ENCODE measurements at regions not wholly inside any gene's neighbourhood (a gene's known extent, or its start where the extent isn't known, plus 50 kb on each side); places are given as distances from the start of the nearest gene placed in this dataset.

DNA sequence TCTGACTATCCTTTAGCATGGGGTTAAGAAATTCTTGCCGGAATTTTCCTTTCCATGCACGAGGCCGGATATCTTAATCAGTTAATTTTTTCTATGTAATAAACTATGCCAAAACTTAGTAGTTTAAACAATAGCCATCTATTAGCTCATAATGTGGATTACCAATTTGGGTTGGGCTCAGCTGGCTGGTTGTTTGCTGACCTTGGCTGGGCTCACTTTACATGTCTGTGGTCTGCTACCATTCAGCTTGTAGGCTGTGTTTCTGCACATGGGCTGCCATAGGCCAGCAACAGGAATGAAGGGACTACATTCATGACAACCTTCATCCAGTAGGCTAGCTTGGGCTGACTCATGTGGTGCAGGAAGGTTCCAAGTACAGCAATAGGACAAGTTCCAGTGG lies 56.0 kb upstream of the NTPCR start:
- Histone ChIP-seq H3K4me1 (peaks cover 16 to 22% of the 10 kb centered on the region in 2 donors), H3K9me3 (no peaks in the 10 kb centered on the region), H3K36me3 (no peaks in the 10 kb centered on the region), H3K4me3 (no peak overlapping the region), H3K27ac (no peak overlapping the region), H3K27me3 (no peaks in the 10 kb centered on the region)
- DNase-seq (no peak), ATAC-seq (no peak)
- TF ChIP-seq, protein P1, sequence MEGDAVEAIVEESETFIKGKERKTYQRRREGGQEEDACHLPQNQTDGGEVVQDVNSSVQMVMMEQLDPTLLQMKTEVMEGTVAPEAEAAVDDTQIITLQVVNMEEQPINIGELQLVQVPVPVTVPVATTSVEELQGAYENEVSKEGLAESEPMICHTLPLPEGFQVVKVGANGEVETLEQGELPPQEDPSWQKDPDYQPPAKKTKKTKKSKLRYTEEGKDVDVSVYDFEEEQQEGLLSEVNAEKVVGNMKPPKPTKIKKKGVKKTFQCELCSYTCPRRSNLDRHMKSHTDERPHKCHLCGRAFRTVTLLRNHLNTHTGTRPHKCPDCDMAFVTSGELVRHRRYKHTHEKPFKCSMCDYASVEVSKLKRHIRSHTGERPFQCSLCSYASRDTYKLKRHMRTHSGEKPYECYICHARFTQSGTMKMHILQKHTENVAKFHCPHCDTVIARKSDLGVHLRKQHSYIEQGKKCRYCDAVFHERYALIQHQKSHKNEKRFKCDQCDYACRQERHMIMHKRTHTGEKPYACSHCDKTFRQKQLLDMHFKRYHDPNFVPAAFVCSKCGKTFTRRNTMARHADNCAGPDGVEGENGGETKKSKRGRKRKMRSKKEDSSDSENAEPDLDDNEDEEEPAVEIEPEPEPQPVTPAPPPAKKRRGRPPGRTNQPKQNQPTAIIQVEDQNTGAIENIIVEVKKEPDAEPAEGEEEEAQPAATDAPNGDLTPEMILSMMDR (IDR thresholded peaks at IDR 0.05 in 4 of 5, conservative IDR thresholded peaks at IDR 0.05 in 1 of 5): no peak
- TF ChIP-seq POLR2A (IDR thresholded peaks at IDR 0.05): no peak
- in situ Hi-C loops (cut with MboI; ENCODE audit: low sequenced_read_pairs in 4 of 4) (no loop called here), intact Hi-C loops (cut with DNase I; ENCODE audit: low total_unique reads) (no loop called here)

DNA sequence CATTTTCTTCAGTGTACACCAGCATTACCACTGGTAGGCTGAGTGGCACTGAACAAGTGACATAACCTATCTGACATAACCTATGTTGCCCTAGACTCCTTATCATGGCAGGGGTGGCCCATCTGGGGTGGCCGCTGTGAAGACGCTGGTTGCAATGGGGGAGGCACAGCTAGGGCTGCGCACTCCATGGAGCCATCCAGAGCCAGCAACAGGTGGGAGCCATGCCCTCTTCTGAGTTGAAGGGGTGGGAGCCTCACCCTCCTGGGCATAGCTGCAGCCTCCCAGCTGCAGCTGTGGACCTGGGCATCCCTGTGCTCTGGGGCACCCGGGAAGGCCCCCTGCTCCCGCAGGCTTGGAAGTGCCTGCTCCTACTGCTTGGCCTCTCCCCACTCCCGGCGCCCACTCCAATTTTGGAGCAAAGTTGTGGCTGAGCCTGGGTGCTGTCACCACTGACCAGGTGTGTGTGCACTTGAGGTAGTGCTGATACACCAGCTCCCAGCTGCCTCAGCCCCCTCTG lies 52.4 kb upstream of the NTPCR start:
- in situ Hi-C loops (cut with MboI; ENCODE audit: low sequenced_read_pairs in 4 of 4): no loop called here
- no peak overlapping the region for H3K27ac ChIP-seq
- TF ChIP-seq POLR2A (IDR thresholded peaks at IDR 0.05): no peak
- TF ChIP-seq, protein P1 (IDR thresholded peaks at IDR 0.05 in 4 of 5, conservative IDR thresholded peaks at IDR 0.05 in 1 of 5): no peak
- H3K9me3 ChIP-seq: no peaks in the 10 kb centered on the region
- ATAC-seq (no peak), DNase-seq (no peak)
- no peaks in the 10 kb centered on the region for H3K27me3 ChIP-seq
- H3K36me3 ChIP-seq: no peaks in the 10 kb centered on the region
- peaks cover 14 to 27% of the 10 kb centered on the region in 2 donors for H3K4me1 ChIP-seq
- intact Hi-C loops (cut with DNase I; ENCODE audit: low total_unique reads): no loop called here
- no peak overlapping the region for H3K4me3 ChIP-seq

DNA sequence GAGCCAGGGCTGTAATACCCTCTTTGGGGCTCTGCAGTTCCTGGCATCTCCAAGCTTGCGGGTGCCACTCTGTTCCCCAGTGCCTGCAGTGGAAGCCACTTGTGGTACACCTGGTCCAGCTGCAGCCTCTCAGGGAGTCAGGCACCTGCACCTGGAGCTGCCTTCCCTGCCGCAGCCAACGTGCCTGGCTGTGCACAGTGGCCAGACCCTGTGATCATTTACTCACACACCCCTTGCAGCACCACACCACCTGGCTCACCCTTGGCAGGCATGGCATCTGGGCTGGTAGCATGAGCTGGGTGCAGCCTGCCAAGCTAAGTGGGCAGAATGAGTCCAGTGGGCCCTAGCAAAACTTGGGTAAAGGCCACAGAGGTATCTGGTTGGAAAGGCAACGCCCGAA lies 51.1 kb upstream of the NTPCR start:
- H3K4me3 ChIP-seq: no peak overlapping the region
- intact Hi-C loops (cut with DNase I; ENCODE audit: low total_unique reads) (no loop called here), in situ Hi-C loops (cut with MboI; ENCODE audit: low sequenced_read_pairs in 4 of 4) (no loop called here)
- H3K27me3 ChIP-seq: no peaks in the 10 kb centered on the region
- peak; percentile 38 to 57 for ATAC-seq
- peak in 1 of 2 donors; percentile 42 for DNase-seq
- H3K9me3 ChIP-seq: no peaks in the 10 kb centered on the region
- H3K4me1 ChIP-seq: peaks cover 14 to 27% of the 10 kb centered on the region in 2 donors
- H3K27ac ChIP-seq: peak overlapping the region in 1 of 4 donors; percentile 57
- no peak for TF ChIP-seq POLR2A (IDR thresholded peaks at IDR 0.05)
- TF ChIP-seq, protein P1 (IDR thresholded peaks at IDR 0.05 in 4 of 5, conservative IDR thresholded peaks at IDR 0.05 in 1 of 5): no peak
- H3K36me3 ChIP-seq: no peaks in the 10 kb centered on the region

DNA sequence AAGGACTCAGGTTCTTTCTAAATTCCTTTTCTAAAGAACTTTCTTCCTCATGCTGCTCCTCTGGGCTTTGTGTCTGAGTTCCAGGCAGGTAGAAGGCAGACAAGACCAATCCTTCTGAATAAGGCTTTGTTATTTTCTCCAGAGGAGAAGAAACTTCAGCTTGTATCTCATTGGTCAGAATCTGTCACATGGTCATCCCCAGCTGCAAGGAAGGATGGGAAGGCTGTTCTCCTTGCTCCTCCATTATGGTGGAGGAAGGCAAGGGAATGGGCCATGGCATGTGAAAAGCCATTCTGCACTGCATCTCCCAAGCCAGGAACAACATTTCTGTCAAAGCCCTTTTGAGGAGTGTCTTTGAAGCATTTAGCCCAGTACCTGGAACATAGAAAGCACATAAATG lies 50.6 kb upstream of the NTPCR start:
- Histone ChIP-seq H3K36me3 (no peaks in the 10 kb centered on the region), H3K4me1 (peaks cover 14 to 27% of the 10 kb centered on the region in 2 donors), H3K27ac (peak overlapping the region in 1 of 4 donors; percentile 57), H3K4me3 (no peak overlapping the region), H3K27me3 (no peaks in the 10 kb centered on the region), H3K9me3 (no peaks in the 10 kb centered on the region)
- ATAC-seq (no peak), DNase-seq (no peak)
- in situ Hi-C loops (cut with MboI; ENCODE audit: low sequenced_read_pairs in 4 of 4) (no loop called here), intact Hi-C loops (cut with DNase I; ENCODE audit: low total_unique reads) (no loop called here)
- TF ChIP-seq, protein P1 (IDR thresholded peaks at IDR 0.05 in 4 of 5, conservative IDR thresholded peaks at IDR 0.05 in 1 of 5): no peak
- TF ChIP-seq POLR2A (IDR thresholded peaks at IDR 0.05): no peak
